Osteocyte (in vitro differentiated cells): ENCODE measurements at regions not wholly inside any gene's neighbourhood (a gene's known extent, or its start where the extent isn't known, plus 50 kb on each side); places are given as distances from the start of the nearest gene placed in this dataset.
A peak's percentile ranks its signal among the peaks of the same experiment; 100 is the strongest.

Source experiments
- DNase-seq: peaks from one replicate; pipeline ENCODE4 v3.0.0; 2021; ENCODE audit warnings: mixed read lengths; ENCODE audit not compliant: unreplicated experiment; ENCODE audit errors: extremely low spot score
- H3K27ac Mint-ChIP-seq: one replicate; pipeline ENCODE4 v1.8.0; 2021; ENCODE audit warnings: mild to moderate bottlenecking, mixed read lengths; ENCODE audit not compliant: unreplicated experiment
- H3K27me3 Mint-ChIP-seq: one replicate; pipeline ENCODE4 v1.8.0; 2021; ENCODE audit warnings: mixed read lengths; ENCODE audit not compliant: unreplicated experiment
- H3K36me3 Mint-ChIP-seq: one replicate; pipeline ENCODE4 v1.8.0; 2021; ENCODE audit warnings: mixed read lengths; ENCODE audit not compliant: unreplicated experiment
- H3K4me1 Mint-ChIP-seq: one replicate; pipeline ENCODE4 v1.8.0; 2021; ENCODE audit warnings: mixed read lengths; ENCODE audit not compliant: unreplicated experiment
- H3K4me3 Mint-ChIP-seq: one replicate; pipeline ENCODE4 v1.8.0; 2021; ENCODE audit warnings: mild to moderate bottlenecking, moderate library complexity, mixed read lengths; ENCODE audit not compliant: unreplicated experiment
- H3K9me3 Mint-ChIP-seq: one replicate; pipeline ENCODE4 v1.8.0; 2021; ENCODE audit warnings: mixed read lengths; ENCODE audit not compliant: unreplicated experiment
- TF ChIP-seq, protein P1 (sequence below): fragments of 200-600 bp; sonication (generic); IDR thresholded peaks from 2 replicates; pipeline ENCODE4 v1.5.0; 2021; ENCODE audit warnings: antibody characterized with exemption, mild to moderate bottlenecking, moderate library complexity

- DNase-seq, result no peak
- TF ChIP-seq, protein P1, sequence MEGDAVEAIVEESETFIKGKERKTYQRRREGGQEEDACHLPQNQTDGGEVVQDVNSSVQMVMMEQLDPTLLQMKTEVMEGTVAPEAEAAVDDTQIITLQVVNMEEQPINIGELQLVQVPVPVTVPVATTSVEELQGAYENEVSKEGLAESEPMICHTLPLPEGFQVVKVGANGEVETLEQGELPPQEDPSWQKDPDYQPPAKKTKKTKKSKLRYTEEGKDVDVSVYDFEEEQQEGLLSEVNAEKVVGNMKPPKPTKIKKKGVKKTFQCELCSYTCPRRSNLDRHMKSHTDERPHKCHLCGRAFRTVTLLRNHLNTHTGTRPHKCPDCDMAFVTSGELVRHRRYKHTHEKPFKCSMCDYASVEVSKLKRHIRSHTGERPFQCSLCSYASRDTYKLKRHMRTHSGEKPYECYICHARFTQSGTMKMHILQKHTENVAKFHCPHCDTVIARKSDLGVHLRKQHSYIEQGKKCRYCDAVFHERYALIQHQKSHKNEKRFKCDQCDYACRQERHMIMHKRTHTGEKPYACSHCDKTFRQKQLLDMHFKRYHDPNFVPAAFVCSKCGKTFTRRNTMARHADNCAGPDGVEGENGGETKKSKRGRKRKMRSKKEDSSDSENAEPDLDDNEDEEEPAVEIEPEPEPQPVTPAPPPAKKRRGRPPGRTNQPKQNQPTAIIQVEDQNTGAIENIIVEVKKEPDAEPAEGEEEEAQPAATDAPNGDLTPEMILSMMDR, result no peak
- H3K9me3 Mint-ChIP-seq, result peaks cover 14% of the 10 kb centered on the region
- H3K27me3 Mint-ChIP-seq, result peaks cover 24% of the 10 kb centered on the region
- H3K36me3 Mint-ChIP-seq, result peaks cover 4% of the 10 kb centered on the region
- H3K4me3 Mint-ChIP-seq, result no peak overlapping the region
- H3K27ac Mint-ChIP-seq, result no peak overlapping the region
- H3K4me1 Mint-ChIP-seq, result peaks cover 11% of the 10 kb centered on the region
Observed at GRCh38 chr20:4095639-4096038, 53.0 kb upstream of the SMOX start.

- H3K27ac Mint-ChIP-seq, result peak overlapping the region; percentile 54
- H3K4me1 Mint-ChIP-seq, result peaks cover 7% of the 10 kb centered on the region
- peak; percentile 83 for DNase-seq
- H3K27me3 Mint-ChIP-seq, result peaks cover 9% of the 10 kb centered on the region
- H3K4me3 Mint-ChIP-seq, result no peak overlapping the region
- H3K36me3 Mint-ChIP-seq, result peaks cover 4% of the 10 kb centered on the region
- H3K9me3 Mint-ChIP-seq, result peaks cover 14% of the 10 kb centered on the region
- TF ChIP-seq, protein P1, result peak; percentile 61
Observed at GRCh38 chr20:4091490-4092479, 56.8 kb upstream of the SMOX start.

DNA sequence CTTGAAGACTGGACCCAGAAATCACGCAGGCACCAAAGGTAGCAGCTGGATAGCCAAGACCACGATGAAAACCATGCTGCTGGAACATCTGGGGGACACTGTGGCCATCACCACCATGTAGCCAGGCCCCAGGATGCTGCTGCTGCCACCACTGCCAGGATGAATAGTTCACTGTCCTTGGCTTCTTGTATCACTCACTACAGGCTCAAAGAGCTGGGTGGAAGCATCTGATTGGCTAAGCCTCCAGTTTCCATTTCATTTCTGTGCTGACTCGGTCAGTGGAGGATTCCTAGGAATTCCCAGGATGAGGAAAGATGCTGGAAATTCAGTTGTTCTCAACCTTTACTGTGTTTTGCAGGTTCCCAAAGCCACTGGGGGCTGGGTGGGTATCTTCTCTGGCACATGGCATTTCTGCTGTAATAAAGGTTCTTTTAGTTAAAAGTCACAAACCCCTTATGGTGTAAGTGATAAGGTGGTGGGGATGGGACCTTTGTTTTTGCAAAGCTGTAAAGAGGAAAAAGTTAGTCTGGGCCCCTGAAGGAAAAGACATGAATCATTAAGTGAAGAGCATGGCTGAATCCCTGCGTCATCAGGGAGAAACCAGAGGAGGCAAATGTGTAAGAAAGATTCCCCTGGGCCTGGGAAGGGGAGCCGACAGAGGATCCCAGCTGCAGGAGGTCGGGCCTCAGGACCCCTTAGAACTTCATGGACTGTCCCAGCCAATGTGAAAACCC is 57.7 kb upstream of the SMOX start:
- TF ChIP-seq, protein P1, result no peak
- Mint-ChIP-seq H3K4me1 (peaks cover 8% of the 10 kb centered on the region), H3K27ac (peak overlapping the region; percentile 54), H3K4me3 (no peak overlapping the region), H3K9me3 (peaks cover 14% of the 10 kb centered on the region), H3K27me3 (peaks cover 9% of the 10 kb centered on the region), H3K36me3 (peaks cover 4% of the 10 kb centered on the region)
- peak; percentile 70 for DNase-seq

DNA sequence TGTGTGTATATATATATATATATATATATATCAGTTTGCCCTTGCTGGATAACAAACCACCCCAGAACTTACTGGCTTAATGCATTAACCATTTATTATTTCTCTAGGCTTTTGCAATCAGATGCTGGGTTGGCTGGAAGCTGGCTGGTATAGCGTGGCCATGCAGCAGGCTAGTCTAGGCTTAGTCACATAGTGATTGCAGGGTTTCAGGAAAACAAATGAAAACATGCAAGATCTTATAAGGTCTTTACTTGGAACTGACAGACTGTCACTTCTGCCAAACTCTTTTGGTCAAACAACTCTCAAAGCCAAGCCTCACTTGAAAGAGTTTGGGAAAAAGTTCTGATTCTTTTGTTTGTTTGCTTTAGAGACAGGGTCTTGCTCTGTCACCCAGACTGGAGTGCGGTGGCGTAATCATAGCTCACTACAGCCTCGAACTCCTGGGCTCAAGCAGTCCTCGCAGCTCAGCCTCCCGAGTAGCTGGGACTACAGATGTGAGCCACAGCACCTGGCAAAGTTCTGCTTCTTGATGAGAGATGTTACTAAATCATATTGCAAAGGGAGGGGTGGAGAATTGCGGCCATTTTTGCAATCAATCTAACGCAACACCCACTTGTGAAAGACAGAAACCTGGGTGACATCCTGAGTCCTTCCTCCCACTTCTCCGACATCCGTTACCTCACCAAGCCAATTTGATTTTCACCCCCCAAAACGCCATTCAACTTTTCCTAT is 58.7 kb upstream of the SMOX start:
- no peak overlapping the region for H3K27ac Mint-ChIP-seq
- H3K27me3 Mint-ChIP-seq, result peaks cover 3% of the 10 kb centered on the region
- peak; percentile 65 for DNase-seq
- H3K4me3 Mint-ChIP-seq, result no peak overlapping the region
- TF ChIP-seq, protein P1, result no peak
- peaks cover 4% of the 10 kb centered on the region for H3K9me3 Mint-ChIP-seq
- peaks cover 16% of the 10 kb centered on the region for H3K4me1 Mint-ChIP-seq
- H3K36me3 Mint-ChIP-seq, result no peaks in the 10 kb centered on the region
